ENCODE measurements at regions not wholly inside any gene's neighbourhood (a gene's known extent, or its start where the extent isn't known, plus 50 kb on each side); places are given as distances from the start of the nearest gene placed in this dataset.

DNA sequence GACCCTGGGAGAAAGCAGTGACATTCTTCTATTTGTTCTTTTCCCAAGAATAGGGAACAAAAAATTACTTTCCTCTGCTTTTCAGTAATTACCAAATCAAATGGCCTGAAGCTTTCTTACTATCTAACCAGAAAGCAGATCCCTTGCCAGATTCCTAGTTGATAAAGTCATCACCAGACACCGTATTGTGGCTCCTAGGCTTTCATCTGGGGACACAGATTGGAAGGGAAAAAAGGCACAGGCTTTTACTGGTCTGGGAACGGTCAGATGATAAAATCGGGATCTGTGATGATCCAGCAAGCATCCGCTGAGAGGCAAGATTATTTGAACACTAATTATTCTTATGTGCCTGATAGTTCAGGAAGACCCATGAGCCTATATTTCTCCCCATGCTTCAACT lies 79.1 kb upstream of the BCL2L14 start:
- H4K20me1 ChIP-seq (ENCODE audit: insufficient read depth, low read length), result no peaks in the 10 kb centered on the region
- no peaks in the 10 kb centered on the region for H3K36me3 ChIP-seq (ENCODE audit: control insufficient read depth, insufficient read depth, low read length)
- no peaks in the 10 kb centered on the region for H3K9me1 ChIP-seq (ENCODE audit: insufficient read depth, low read length)
- H3K4me3 ChIP-seq (ENCODE audit: insufficient read depth, low read depth, low read length), result no peak overlapping the region
- ATAC-seq (ENCODE audit: low read depth), result no peak
- no peak overlapping the region for H2BK5ac ChIP-seq (ENCODE audit: low read depth, low read length, poor library complexity, severe bottlenecking)
- H2AK9ac ChIP-seq (replicated peaks; ENCODE audit: low read depth, low read length, poor library complexity), result no peak overlapping the region
- H3K14ac ChIP-seq (replicated peaks; ENCODE audit: low read depth, low read length), result no peak overlapping the region
- intact Hi-C loops (cut with micrococcal nuclease), result no loop called here
- no peak for DNase-seq
- H3K9ac ChIP-seq (ENCODE audit: low read depth, low read length), result no peak overlapping the region
- H2BK15ac ChIP-seq (ENCODE audit: low read depth, low read length), result no peak overlapping the region
- no peak overlapping the region for H2AFZ ChIP-seq (replicated peaks; ENCODE audit: low read length, poor library complexity)
- H3K27ac ChIP-seq (ENCODE audit: insufficient read depth, low read length), result no peak overlapping the region
- TF ChIP-seq, protein P1, sequence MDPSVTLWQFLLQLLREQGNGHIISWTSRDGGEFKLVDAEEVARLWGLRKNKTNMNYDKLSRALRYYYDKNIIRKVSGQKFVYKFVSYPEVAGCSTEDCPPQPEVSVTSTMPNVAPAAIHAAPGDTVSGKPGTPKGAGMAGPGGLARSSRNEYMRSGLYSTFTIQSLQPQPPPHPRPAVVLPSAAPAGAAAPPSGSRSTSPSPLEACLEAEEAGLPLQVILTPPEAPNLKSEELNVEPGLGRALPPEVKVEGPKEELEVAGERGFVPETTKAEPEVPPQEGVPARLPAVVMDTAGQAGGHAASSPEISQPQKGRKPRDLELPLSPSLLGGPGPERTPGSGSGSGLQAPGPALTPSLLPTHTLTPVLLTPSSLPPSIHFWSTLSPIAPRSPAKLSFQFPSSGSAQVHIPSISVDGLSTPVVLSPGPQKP (IDR thresholded peaks at IDR 0.05; ENCODE audit: borderline replicate concordance, low read depth, low read length), result no peak
- TF ChIP-seq RAD21 (IDR thresholded peaks at IDR 0.05; ENCODE audit: low read length) (no peak), BHLHE40 (IDR thresholded peaks at IDR 0.05; ENCODE audit: low read depth, low read length) (no peak), FOS (IDR thresholded peaks at IDR 0.05; ENCODE audit: low read depth, low read length) (no peak), CHD1 (IDR thresholded peaks at IDR 0.05; ENCODE audit: low read depth, low read length) (no peak), RFX5 (IDR thresholded peaks at IDR 0.05; ENCODE audit: low read depth, low read length) (no peak), MXI1 (IDR thresholded peaks at IDR 0.05; ENCODE audit: borderline replicate concordance, low read depth, low read length) (no peak), CEBPB (IDR thresholded peaks at IDR 0.05; ENCODE audit: low read depth, low read length) (no peak), MAZ (IDR thresholded peaks at IDR 0.05; ENCODE audit: borderline replicate concordance, low read depth, low read length) (no peak), SMC3 (IDR thresholded peaks at IDR 0.05; ENCODE audit: low read depth, low read length) (no peak), POLR2A (IDR thresholded peaks at IDR 0.05; ENCODE audit: low read depth, low read length) (no peak), MAFK (IDR thresholded peaks at IDR 0.05; ENCODE audit: low read depth, low read length) (no peak), NFE2L2 (IDR thresholded peaks at IDR 0.05; ENCODE audit: low read depth, low read length) (no peak), RCOR1 (IDR thresholded peaks at IDR 0.05; ENCODE audit: insufficient replicate concordance, low read length) (no peak)
- TF ChIP-seq, protein P2, sequence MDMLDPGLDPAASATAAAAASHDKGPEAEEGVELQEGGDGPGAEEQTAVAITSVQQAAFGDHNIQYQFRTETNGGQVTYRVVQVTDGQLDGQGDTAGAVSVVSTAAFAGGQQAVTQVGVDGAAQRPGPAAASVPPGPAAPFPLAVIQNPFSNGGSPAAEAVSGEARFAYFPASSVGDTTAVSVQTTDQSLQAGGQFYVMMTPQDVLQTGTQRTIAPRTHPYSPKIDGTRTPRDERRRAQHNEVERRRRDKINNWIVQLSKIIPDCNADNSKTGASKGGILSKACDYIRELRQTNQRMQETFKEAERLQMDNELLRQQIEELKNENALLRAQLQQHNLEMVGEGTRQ (IDR thresholded peaks at IDR 0.05; ENCODE audit: low read depth, low read length), result no peak
- TF ChIP-seq, protein P3, sequence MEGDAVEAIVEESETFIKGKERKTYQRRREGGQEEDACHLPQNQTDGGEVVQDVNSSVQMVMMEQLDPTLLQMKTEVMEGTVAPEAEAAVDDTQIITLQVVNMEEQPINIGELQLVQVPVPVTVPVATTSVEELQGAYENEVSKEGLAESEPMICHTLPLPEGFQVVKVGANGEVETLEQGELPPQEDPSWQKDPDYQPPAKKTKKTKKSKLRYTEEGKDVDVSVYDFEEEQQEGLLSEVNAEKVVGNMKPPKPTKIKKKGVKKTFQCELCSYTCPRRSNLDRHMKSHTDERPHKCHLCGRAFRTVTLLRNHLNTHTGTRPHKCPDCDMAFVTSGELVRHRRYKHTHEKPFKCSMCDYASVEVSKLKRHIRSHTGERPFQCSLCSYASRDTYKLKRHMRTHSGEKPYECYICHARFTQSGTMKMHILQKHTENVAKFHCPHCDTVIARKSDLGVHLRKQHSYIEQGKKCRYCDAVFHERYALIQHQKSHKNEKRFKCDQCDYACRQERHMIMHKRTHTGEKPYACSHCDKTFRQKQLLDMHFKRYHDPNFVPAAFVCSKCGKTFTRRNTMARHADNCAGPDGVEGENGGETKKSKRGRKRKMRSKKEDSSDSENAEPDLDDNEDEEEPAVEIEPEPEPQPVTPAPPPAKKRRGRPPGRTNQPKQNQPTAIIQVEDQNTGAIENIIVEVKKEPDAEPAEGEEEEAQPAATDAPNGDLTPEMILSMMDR (conservative IDR thresholded peaks at IDR 0.05; ENCODE audit: low read depth, low read length), result no peak
- no peak overlapping the region for H4K91ac ChIP-seq (ENCODE audit: insufficient read depth, low read depth, low read length)
- no peak overlapping the region for H2AK5ac ChIP-seq (ENCODE audit: low read depth, low read length)
- H2BK20ac ChIP-seq (ENCODE audit: low read depth, low read length), result no peak overlapping the region
- no peaks in the 10 kb centered on the region for H3K79me1 ChIP-seq (ENCODE audit: low read depth in 1 of 2, low read length in 2 of 2)
- dilution Hi-C loops (cut with HindIII; ENCODE audit: low sequenced_read_pairs, unreplicated experiment), result no loop called here
- no peak overlapping the region for H4K8ac ChIP-seq (ENCODE audit: low read depth in 2 of 2, low read length in 2 of 2)
- H2BK120ac ChIP-seq (ENCODE audit: low read depth, low read length), result no peak overlapping the region
- ChIA-PET CTCF (no interaction called here), POLR2A (ENCODE audit: unreplicated experiment) (no interaction called here)
- H3K4ac ChIP-seq (ENCODE audit: low read depth, low read length), result no peak overlapping the region
- WGBS, 2 experiments (ENCODE audit: extremely low coverage in 2 of 2, insufficient read length in 1 of 2), result 29% methylated on average over 1 of the region's 4 CpGs; no CpG with 5 or more reads in 1 of the 2 experiments
- peaks cover 3% of the 10 kb centered on the region; the same call in 1 of the 2 replicates for H3K9me3 ChIP-seq (ENCODE audit: control insufficient read depth, insufficient read depth, low read length)
- in situ Hi-C loops (cut with MboI; ENCODE audit: low sequenced_read_pairs), result no loop called here
- H3K18ac ChIP-seq (ENCODE audit: low read depth, low read length), result no peak overlapping the region
- no peaks in the 10 kb centered on the region for H3K4me1 ChIP-seq (ENCODE audit: control insufficient read depth, insufficient read depth, low read length)
- no peak overlapping the region for H3K23ac ChIP-seq (ENCODE audit: low read depth, low read length)
- peaks cover 11% of the 10 kb centered on the region for H3K27me3 ChIP-seq (ENCODE audit: control insufficient read depth, insufficient read depth, low read length)
- H3K56ac ChIP-seq (ENCODE audit: extremely low read depth, insufficient read depth, low read length), result no peak overlapping the region
- no TSS peak for BruUV-seq (replicated peaks)
- no peak overlapping the region for H3K4me2 ChIP-seq (ENCODE audit: low read depth, low read length)
- no peak overlapping the region for H4K5ac ChIP-seq (ENCODE audit: low read depth, low read length)

Data from IMR-90 (cell line).